OCI-LY1 (cell line): ENCODE measurements at regions not wholly inside any gene's neighbourhood (a gene's known extent, or its start where the extent isn't known, plus 50 kb on each side); places are given as distances from the start of the nearest gene placed in this dataset.

Experiments
- EZH2 ChIP-seq: fragments of 200-600 bp; sonication (generic), shearing (Covaris generic); IDR thresholded peaks from 2 replicates; pipeline ENCODE4 v1.8.0; 2017; ENCODE audit warnings: borderline replicate concordance, mixed run types, mild to moderate bottlenecking, antibody characterized with exemption, low read length, moderate library complexity, mixed read lengths
- TF ChIP-seq, protein P1 (sequence below): fragments of 200-600 bp; sonication (generic), shearing (Covaris generic); IDR thresholded peaks from 2 replicates; pipeline ENCODE4 v1.5.1; 2017; ENCODE audit warnings: mild to moderate bottlenecking, antibody characterized with exemption, low read length, moderate library complexity, mixed read lengths

DNA sequence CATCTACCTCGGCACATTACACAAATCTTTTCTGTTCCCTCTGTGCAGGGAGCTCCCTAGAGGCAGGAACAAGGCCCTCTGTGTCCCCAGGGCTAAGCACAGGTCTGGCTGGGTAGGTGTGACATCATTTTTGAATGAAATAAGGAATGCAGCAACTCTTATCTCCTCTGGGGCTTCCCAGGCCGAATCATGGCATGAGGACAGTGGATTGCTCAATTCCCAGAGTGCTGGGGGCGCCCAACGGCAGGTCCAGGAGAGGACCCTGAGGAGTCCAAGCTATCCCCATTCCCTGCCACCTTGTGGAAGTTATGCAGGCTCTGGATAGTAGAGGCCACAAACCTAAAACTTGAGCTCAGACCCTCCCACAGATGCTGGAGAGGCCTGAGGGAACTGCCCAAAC, 158.0 kb upstream of the RAB6C start:
- TF ChIP-seq, protein P1, sequence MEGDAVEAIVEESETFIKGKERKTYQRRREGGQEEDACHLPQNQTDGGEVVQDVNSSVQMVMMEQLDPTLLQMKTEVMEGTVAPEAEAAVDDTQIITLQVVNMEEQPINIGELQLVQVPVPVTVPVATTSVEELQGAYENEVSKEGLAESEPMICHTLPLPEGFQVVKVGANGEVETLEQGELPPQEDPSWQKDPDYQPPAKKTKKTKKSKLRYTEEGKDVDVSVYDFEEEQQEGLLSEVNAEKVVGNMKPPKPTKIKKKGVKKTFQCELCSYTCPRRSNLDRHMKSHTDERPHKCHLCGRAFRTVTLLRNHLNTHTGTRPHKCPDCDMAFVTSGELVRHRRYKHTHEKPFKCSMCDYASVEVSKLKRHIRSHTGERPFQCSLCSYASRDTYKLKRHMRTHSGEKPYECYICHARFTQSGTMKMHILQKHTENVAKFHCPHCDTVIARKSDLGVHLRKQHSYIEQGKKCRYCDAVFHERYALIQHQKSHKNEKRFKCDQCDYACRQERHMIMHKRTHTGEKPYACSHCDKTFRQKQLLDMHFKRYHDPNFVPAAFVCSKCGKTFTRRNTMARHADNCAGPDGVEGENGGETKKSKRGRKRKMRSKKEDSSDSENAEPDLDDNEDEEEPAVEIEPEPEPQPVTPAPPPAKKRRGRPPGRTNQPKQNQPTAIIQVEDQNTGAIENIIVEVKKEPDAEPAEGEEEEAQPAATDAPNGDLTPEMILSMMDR: no peak
- TF ChIP-seq EZH2: no peak
